Activated CD4-positive, alpha-beta T cell treated with anti-CD3 and anti-CD28 coated beads, Interleukin-2, amount 50 U/mL, for 48 hours (primary cell): ENCODE measurements at regions not wholly inside any gene's neighbourhood (a gene's known extent, or its start where the extent isn't known, plus 50 kb on each side); places are given as distances from the start of the nearest gene placed in this dataset.

Source experiments
- DNase-seq, 2 experiments: peaks; one replicate each; pipeline ENCODE4 v3.0.0-alpha.2; 2020

DNA sequence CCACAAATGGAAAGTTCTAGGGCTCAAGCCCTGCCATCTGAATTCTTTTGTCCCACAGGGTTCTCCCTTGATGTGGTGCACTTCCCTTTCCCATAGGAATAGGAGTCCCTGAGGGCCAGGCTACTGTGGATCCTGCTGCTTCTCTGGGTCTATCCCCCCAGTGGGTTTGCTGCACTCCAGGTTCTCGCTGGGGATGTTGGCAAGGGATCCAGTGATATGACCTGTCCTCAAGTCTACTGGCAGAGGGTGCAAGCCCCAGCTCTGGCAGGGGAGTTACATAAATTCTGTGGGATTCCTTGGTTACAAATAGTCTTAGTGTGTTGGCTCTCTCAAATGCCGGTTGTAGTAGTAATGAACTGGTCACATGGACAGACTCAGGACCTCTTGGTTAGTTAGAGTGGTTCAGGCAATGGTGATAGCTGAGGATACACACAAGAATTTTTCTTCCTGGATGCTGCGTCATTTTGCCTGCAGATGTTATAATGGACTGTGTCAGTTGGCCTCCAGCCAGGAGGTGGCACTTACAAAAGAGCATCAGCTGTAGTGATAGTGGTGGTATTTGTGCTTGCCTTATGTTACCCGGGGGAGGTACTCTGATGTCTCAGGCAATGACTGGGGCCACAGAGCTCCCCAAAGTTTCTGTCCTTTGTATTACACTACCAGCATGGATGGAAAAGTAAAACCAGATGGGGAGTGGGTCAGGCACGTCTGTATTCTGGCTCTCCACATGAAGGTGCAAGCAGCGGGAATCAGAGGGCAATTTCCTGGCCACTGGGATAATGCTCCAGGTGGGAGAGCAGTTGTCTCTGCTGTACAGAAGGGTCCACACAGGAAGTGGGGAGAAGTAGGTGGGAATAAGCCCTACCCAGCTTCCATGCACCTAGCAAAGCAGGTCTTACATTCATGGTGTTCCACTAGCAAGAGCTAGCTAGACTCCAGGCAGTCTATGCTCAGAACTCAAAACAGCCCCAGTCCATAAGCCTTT is 267.9 kb downstream of the SOX11 start:
- no peak for DNase-seq

DNA sequence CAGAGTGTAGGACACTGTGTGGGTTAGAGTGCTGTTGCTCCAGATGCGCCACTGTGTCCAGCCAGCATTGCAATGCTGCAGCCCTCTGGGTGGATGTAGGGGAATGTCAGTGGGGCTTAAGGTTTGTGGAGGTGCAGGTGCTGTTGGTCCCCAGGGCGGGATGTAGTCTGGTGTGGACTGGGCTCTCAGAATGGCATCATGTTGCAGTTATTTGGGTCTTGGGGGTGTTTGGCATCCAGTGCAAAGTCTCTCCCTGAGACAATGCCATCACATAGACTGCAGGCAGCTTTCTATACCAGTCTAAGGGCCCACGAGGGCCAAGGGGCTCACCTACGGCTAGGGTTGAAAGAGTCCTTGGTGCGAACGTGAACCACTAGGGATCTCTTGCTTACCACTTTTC is 275.3 kb downstream of the SOX11 start:
- no peak for DNase-seq

DNA sequence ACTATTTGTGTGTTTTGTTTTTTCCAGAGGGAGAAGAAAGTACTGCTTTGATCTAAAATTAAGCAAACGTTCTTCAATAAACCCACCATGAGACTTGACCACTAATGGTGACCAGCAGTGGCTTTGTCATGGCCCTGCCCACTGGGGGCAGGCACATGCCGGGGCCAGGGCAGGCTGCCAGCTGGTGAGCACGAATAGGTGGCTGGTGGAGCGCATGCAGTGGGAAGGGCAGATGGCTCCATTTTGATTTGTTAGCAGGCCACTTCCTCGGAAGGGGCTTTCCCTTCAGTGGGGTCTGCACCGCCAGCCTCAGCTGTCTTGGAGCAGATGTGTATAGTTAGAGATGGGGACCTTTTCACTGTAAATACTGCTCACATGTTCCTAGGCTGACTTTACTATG is 277.1 kb downstream of the SOX11 start:
- DNase-seq = no peak

DNA sequence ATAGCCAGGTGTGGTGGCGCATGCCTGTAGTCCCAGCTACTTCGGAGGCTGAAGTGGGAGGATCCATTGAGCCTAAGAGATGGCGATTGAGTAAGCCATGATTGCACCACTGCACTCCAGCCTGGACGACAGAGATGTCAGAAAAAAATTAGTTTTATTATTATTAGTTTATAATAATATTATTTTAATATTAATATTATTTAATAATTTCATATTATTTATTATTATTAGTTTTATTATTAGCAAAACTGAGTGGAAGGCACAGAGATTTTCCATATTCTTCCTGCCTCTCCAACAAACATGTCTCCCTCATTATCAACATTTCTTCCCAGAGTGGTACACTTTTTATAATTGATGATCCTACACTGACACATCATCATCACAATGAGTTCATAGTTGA is 278.2 kb downstream of the SOX11 start:
- DNase-seq = no peak

DNA sequence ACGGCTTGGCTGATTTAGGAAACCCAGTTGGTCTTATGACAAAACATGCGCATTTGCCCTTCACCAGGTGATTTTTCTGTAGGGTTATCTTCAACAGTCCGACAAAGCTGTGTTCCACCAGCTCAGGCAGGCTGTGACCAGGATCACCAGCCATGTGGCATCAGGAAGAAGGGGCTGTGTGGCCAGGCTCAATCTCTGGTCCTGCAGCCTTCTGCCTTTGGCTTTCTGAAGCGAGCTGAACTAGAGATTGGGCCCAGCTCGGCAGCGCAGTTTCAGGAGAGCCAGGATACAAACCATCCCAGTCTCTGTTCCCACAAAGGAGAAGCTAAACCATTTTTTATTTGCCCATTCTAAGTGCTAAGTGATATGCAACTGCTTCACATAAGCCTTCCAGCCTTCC is 282.3 kb downstream of the SOX11 start:
- DNase-seq = no peak

DNA sequence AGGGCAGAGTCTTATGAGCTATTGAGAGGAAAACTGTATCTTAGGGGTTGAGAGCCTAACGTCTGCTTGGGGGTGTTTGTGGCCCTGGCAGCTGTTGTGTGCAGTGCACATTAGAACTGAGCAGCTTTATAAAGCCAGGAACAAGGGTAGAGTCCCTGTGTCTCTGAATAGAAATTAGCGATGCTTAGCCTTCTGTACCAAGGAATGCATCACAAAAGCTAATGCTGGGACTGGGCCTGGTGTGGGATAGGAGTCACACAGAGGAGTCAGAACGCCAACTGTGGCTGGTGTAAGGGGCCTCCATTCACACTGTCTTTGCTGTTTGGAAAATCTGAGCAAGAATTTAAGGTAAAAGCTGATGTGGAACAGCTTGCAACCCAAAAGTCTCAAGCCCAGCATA is 283.2 kb downstream of the SOX11 start:
- DNase-seq = no peak

DNA sequence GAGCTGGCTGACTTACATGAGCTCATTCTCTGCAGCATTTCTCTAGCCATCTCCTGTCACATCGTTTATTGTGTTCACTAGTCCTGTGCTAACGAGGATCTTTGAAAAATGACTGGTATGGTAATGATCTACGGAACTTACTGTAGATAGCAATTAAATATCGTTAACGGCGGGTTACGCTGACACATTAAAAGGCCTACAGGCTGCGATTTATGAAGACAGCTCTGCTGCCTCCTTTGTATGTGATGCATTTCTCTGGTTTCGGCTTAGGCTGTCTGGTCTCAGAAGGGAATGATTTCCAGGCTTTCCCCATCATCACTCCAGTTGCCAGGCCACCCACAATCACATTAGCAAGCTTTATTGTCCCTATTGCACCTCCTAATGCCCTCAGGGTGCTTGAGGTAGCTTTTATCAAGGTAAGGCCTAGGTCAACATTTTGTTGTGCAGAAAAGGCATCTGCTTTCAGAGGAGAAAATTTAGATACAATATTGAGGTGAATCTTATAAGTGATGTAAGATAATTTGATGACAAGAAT is 284.4 kb downstream of the SOX11 start:
- DNase-seq = no peak

DNA sequence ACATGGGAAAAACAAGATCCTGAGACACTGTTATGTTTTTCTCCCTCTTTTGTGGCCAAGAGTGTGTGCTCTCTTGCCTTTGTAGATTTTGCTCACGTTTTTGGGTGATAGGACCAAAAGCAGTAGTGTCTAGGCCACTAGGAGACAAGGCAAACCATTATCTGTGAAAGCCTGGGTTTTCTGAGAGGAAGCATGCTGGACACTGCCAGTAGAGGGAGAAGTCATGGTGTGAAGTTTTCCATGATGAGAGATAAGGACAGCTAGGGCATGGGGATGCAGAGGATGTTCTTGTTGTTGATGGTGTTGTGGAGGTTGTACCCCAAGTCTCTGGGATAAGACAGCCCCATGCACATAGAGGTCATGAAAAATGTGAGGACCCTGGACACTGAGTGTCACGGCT is 285.3 kb downstream of the SOX11 start:
- DNase-seq = no peak

DNA sequence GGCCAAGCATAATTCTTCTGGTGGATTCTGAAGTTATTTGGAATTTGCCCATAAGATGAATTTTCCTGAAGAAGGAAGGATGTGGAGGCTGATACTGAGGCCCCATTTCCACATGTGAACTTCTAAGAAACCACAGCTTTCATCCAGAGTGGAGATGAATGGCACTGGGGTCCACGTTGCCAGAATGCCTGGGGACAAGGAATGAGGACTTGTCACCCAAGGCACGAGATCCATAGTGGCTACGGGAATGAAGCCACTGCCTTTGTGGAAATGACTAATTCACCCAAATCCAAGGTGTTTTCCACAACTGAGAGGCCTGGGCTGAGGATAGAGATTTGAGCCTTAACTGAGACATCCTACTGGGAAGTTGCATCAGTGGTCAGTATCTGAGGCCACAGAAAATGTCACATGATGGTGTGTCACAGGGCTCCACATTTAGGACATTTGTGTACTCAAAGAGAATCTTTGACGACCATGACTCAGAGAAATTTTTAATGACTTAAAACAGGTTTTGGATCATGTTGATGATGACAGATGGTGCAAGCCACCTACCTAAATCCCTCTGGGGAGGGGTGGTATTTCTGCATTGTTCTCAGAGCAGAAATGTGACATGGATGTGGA is 286.1 kb downstream of the SOX11 start:
- DNase-seq = no peak

DNA sequence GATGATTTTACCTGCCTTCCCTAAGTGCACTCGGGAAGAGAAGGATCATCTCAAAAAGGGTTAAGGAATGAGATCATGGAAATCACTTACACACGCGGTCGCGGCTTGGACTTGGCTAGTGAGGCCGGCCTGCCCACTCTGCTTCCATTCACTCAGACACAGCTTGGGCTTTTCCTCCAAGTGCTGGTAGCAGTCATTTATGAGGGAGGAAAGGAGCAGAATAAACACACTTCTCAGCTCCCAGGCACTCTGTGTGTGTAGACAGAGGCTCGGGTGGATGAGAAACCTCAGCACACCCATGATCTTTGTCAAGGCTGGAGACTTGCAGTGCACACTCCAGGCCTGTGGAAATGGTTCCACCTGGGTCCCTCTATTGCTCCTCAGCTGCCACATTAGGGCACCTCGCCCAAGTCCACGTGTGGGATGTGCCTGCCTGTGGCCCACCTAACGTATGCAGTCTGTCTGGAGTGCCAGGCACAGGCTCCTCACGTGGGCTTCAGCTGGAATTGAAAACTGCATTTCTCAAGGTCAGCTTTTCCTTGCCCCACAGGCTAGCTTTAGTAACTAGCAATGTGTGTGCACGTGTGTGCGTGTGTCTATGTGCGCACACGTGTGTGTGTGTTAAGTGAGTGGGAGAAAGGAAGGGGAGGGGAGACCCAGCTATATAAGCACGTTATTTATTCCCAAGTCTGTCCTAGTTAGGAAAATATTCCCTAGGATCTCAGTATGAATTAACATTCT is 288.4 kb downstream of the SOX11 start:
- DNase-seq = no peak

DNA sequence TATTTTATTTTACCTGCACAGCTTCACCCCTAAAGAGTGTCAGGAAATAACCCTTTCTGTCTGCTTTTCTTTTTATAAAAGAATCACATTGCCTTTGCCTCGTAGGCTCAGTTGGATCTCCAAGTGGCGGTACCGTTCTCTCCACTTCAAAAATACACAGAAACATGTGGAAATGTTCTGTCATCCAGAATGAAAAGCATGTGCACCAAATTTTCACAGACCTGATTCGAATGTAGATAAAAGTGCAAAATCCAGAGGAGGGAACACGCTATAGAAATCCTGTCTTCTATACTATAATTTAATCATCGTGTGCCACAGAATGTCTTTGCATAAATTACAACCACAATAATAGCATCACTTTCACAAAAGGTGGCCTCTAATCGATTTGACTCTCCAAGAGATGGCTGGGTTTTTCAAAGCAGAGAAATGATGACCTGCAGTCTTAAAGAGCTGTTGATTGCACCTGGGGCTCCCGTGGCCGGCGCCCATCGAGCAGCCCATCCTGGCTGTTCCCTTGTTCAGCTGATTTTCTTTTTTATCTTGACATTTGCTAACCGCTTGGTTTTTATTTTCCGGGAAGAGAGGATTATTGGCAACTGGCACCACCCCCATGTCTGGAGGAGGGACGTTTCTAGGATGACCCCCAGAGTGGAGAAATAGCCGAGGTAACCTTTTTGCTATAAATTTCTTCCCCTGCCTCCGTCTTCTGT is 290.2 kb downstream of the SOX11 start:
- no peak for DNase-seq

DNA sequence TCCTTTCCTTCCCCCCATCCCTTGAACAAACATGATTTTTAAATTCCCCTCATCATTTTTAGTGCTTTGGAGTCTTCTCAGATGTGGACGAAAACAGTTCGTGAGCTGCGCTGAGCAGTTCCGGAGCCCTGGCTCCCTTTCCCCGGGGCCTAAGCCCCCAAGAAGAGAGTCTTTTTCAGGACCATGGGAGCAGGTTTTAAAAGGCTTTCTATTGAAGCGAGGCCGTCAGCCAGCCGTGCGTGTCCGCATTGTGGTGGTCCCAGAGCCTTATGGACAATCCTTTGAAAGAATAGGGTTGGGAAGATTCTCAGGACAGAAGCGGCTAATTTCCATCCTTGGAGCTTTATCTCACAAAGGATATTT is 290.7 kb downstream of the SOX11 start:
- no peak for DNase-seq

DNA sequence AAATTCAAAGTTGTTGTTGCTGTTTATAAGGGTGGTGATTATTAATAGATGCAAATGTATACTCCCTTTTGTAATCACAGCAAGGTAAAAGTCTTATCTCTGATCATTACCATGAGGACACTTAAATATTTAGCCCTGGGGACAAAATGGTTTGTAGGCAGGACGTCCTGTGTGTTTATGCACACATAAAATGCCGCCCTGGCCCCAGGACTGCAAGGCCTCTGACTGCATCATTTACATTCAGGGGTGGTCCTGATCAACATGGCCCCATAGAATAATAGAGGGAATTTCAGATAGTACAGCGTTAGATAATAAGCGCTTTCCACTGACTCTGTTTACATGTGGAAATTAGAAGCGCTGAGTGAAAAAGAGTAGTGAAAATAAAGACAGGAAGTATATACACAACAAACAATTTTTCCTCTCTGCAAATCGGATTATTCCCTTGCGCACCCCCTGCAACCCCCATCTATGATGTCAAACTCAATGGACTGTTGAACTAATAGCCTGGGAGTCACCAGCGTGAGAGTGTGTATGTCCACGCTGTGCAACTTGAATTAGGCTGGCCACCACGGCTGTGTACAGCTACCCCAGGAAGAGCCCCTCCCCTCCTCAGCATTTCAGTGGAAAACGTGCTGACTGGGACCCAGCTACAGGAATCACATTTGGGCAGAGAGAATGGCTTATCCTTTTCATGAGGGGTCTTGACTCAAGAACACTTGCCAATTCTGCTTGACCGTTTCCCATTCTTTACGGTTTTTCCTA is 291.5 kb downstream of the SOX11 start:
- no peak for DNase-seq

DNA sequence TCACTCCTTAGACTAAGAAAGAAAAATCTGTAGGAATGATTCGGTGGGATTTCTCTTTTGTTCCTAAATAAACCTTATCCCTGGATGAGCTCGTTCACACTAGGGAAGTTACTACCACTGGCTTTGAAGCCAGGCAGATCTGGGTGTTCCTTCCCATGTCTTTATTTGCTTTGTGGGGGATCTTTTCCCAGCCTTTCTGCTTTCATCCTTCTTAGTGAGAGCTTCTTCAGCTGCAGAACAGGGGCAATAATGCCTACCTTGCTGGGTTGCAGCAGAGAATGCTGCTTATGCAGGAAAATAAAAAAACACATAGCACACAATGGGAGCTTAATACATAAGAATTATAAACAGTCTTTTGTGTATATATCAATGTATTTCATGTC is 292.1 kb downstream of the SOX11 start:
- no peak for DNase-seq

DNA sequence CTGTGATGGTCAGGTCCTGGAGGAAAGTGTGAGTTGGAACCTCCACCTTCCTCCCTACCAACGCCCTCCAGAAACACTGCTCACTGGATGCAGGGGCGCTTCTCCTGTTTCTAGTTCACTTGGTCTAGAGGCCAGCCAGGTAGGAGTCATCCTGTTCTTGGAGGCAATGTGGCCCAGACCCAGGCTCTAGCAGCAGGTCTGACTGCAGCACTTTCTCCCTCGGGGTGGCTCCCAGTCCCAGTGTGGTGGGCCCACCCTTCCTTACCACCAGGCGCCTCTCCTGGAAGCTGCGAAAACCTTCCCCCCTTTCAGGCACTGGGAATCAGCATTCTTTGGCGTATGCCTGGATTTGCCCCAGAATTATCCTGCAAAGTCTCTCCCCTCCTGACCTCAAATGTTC is 292.8 kb downstream of the SOX11 start:
- DNase-seq = no peak

DNA sequence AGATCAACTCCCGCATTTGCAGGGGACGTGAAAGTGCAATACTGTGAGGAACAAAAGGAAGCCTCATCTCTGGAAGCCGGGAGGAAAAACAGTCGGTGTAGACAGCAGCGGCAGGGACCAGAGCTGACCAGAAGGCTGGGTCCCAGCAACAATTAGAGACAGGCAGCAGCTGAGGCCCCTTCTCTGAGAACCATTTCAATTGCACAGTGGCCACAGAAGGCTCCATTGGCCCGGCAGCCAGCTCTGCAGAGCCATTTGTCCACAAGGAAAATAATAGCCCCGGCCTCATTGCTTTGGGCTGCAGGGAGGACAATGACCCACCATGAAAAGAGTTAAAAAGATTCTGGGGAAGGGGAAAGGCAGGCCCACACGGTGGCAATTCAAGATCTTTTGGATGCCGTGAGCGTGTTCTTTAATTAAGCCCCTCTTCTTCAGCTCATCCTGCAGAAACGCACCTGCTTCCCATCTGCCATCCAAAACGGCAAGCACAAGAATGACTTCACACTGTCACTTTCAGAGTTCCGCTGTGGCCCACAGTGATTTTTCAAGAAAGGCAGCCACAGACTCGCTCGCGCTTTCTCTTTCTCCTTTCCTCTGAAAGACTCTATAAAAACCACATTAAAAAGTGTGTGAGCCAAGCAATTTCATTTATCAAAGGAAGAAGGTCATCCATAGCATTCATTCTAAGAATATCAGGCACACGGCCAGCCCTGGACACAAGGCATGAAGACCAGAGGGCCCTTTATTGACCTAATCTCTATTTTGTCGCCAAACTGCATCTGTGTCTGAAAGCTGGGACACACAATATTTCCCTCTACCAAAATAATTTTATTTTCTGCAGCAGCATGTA is 293.6 kb downstream of the SOX11 start:
- DNase-seq = no peak

DNA sequence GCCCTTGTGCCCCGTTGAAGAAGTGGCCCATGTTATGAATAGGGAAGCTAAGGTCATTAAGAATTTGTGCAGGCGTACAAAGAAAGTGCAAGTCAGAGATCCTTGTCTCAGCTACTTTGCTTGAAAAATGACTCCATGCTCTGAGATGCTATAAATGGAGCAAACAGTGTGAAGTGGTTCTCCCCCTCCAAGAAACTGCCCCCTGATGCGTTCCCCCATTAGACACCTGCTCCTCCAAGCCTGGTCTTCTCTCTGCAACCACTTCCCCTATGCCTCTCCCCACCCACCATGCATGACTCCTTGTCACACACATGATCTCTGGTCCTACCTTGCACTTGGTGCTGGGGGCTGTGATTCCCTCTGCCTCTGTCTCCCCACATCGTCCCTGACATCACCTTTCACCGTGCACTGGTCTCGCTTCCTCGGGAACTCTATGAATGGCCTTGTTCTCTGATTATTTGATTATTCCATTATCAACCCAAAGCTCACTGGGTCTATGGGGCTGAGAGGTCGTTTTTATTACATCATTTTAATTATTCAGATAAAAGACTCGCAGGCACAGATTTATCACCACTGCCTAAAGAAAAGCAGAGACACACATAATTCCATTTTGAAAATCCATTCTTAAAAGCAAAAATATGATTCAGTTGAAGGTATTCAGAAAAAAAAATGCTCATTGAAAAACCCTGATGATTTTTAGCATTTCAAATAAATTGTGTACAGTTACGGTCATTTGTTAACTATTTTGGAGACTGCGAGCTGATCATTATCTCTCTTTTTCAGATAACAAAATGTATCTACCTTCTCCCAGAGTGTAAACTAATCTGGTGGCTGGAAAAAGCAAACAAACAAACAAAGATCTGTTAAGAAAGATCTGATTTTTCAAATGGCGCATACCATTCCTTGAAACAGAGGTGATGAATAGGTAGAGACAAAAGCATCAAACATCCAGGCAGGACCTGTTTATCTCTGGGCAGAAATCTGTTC is 294.9 kb downstream of the SOX11 start:
- no peak for DNase-seq

DNA sequence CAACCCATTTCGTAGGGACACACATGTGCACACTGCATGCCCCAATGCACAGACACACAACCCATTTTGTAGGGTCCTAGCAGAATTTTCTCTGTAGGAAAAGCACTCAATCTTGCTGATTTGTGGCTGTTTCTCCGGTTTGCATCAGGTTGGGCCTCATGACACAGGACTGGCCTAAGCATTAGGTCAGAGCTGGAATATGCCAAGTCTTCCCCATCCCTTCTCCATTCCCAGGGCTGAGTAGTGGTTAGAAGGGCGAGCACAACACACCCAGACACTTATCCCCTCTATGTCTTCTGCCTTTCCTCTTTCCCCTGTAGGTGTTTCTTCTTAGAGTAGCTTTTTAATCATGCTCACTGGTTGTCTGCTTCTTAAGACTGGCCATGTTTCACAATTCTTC is 295.9 kb downstream of the SOX11 start:
- no peak for DNase-seq

DNA sequence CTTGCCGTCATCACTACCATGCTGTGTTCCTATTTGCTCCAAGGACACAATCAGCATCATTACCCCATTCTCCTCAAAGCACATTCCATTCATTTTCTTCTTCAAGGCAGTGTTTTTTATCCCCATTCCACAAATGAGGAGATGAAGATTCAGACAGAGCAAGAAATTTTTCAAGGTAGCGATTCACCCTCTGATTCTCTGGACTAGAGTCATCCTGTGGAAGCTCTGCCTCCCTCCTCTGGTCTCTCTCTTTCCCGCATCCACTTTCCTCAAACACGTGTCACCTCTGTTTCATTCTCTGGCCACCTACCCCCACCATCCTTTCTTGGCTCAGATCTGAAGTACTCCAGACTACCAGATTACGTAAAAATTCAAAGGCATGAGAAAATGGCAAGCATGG is 297.9 kb downstream of the SOX11 start:
- DNase-seq = no peak
